ENCODE measurements at regions not wholly inside any gene's neighbourhood (a gene's known extent, or its start where the extent isn't known, plus 50 kb on each side); places are given as distances from the start of the nearest gene placed in this dataset.

DNA sequence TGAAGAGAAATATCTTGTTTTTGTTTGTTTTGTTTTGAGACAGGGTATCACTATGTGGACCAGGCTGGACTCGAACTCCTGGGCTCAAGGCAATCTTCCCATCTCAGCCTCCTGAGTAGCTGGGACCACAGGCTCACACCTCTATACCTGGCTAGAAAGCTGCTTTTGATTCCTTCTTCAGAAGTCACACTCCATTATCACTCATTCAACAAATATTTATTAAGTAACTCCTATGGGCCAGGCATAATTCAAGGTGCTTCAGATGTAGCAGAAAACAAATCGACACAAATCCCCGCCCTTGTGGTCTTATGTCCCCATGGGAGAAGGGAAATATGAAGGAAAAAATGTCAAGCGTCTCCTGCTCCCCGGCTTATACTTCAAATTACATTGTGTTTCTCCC, 72.6 kb upstream of the DHX15 start:
- no peaks in the 10 kb centered on the region for H3K79me2 ChIP-seq (ENCODE audit: insufficient read depth, low read depth)
- TF ChIP-seq, protein P1, sequence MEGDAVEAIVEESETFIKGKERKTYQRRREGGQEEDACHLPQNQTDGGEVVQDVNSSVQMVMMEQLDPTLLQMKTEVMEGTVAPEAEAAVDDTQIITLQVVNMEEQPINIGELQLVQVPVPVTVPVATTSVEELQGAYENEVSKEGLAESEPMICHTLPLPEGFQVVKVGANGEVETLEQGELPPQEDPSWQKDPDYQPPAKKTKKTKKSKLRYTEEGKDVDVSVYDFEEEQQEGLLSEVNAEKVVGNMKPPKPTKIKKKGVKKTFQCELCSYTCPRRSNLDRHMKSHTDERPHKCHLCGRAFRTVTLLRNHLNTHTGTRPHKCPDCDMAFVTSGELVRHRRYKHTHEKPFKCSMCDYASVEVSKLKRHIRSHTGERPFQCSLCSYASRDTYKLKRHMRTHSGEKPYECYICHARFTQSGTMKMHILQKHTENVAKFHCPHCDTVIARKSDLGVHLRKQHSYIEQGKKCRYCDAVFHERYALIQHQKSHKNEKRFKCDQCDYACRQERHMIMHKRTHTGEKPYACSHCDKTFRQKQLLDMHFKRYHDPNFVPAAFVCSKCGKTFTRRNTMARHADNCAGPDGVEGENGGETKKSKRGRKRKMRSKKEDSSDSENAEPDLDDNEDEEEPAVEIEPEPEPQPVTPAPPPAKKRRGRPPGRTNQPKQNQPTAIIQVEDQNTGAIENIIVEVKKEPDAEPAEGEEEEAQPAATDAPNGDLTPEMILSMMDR (conservative IDR thresholded peaks at IDR 0.05; ENCODE audit: low read depth, low read length), result no peak
- H4K20me1 ChIP-seq (ENCODE audit: insufficient read depth), result no peaks in the 10 kb centered on the region
- peaks cover 26% of the 10 kb centered on the region for H3K4me1 ChIP-seq (ENCODE audit: low read depth, poor library complexity, severe bottlenecking)
- no peaks in the 10 kb centered on the region for H3K27me3 ChIP-seq (ENCODE audit: insufficient read depth, low read depth)
- H3K27ac ChIP-seq, result no peak overlapping the region
- H3K9ac ChIP-seq, result no peak overlapping the region
- no peaks in the 10 kb centered on the region for H3K36me3 ChIP-seq (ENCODE audit: insufficient read depth)
- H2AFZ ChIP-seq (ENCODE audit: low read depth), result no peak overlapping the region
- H3K4me3 ChIP-seq (IDR thresholded peaks at IDR 0.05; ENCODE audit: insufficient read depth, low read depth, low read length), result no peak overlapping the region
- no peak overlapping the region for H3K4me2 ChIP-seq

DNA sequence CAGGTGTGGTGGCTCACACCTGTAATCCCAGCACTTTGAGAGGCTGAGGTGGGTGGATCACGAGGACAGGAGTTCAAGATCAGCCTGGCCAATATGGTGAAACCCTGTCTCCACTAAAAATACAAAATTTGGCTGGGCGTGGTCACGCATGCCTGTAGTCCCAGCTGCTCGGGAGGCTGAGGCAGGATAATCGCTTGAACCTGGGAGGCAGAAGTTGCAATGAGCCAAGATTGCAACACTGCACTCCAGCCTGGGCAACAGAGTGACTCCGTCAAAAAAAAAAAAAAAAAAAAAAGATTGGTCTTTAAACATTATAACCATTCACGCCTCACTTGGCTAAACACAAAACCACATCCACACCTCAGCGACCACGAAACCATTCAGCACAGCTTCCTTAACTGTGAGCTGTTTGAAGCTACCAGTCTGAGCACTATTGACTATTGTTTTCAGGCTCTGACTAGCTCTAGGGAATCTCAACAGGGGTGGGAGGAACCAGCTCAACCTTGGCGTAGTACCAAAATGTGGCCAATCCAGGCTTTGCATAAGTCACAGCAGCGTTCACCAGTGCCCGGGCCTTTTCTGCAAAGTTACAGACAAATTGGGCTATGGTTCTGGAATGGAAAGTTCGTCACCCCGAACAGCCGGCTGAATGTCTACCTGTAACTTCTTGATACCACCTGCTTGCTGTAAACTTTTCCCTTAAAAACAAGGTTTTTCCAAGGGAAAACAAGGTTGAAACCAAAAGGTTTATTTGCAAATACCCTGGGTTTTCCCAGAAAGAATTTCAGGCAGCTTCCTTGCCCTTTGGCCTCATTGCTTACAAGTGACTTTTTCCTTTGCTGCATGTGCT, 73.6 kb upstream of the DHX15 start:
- Histone ChIP-seq H2AFZ (ENCODE audit: low read depth) (peak overlapping the region; percentile 55; the same call in 1 of the 2 replicates), H3K79me2 (ENCODE audit: insufficient read depth, low read depth) (no peaks in the 10 kb centered on the region), H3K27ac (no peak overlapping the region), H4K20me1 (ENCODE audit: insufficient read depth) (no peaks in the 10 kb centered on the region), H3K4me2 (peak overlapping the region; percentile 42), H3K36me3 (ENCODE audit: insufficient read depth) (no peaks in the 10 kb centered on the region), H3K27me3 (ENCODE audit: insufficient read depth, low read depth) (no peaks in the 10 kb centered on the region), H3K9ac (no peak overlapping the region; the same call in 1 of the 2 replicates), H3K4me1 (ENCODE audit: low read depth, poor library complexity, severe bottlenecking) (peaks cover 26% of the 10 kb centered on the region), H3K4me3 (IDR thresholded peaks at IDR 0.05; ENCODE audit: insufficient read depth, low read depth, low read length) (no peak overlapping the region)
- TF ChIP-seq, protein P1 (conservative IDR thresholded peaks at IDR 0.05; ENCODE audit: low read depth, low read length), result no peak

DNA sequence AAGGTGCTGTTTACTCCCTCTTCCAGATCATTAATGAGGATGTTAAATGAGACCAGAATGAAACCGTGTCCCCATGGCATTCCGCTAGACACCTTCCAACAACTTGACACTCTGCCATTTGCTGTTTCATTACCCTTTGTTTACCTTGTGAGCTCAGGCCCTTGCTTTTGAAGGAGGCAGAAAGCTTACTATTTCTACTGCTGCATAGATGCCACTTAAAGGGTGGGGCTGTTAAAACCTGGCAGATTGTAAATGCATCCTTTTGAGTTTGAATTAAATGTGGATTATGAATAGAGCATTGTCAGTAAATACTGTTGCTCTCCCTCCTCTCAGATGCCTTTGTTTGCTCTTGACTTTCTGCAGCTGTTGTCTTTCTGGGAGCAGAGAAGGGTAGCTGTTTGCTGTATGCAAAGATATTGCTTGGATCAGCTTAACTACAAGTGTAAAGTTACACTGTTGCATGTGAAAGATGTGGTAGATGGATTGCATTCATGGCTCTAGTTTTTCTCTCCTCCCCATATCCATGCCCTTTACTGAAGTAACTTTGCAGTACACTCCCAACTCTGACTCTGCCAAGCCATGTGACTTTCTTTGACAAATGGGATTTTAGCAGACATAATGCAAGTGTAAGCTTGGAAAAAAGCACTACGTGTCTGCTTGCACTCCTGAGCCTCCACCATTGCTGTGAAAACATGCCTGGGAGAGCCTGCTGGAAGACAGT, 75.0 kb upstream of the DHX15 start:
- no peak overlapping the region for H3K4me3 ChIP-seq (IDR thresholded peaks at IDR 0.05; ENCODE audit: insufficient read depth, low read depth, low read length)
- no peak overlapping the region; the same call in 1 of the 2 replicates for H3K4me2 ChIP-seq
- no peaks in the 10 kb centered on the region for H4K20me1 ChIP-seq (ENCODE audit: insufficient read depth)
- no peak overlapping the region for H2AFZ ChIP-seq (ENCODE audit: low read depth)
- H3K79me2 ChIP-seq (ENCODE audit: insufficient read depth, low read depth), result no peaks in the 10 kb centered on the region
- no peaks in the 10 kb centered on the region for H3K27me3 ChIP-seq (ENCODE audit: insufficient read depth, low read depth)
- no peaks in the 10 kb centered on the region for H3K36me3 ChIP-seq (ENCODE audit: insufficient read depth)
- H3K27ac ChIP-seq, result no peak overlapping the region; the same call in 1 of the 2 replicates
- peaks cover 26% of the 10 kb centered on the region for H3K4me1 ChIP-seq (ENCODE audit: low read depth, poor library complexity, severe bottlenecking)
- no peak overlapping the region for H3K9ac ChIP-seq
- TF ChIP-seq, protein P1 (conservative IDR thresholded peaks at IDR 0.05; ENCODE audit: low read depth, low read length), result no peak

DNA sequence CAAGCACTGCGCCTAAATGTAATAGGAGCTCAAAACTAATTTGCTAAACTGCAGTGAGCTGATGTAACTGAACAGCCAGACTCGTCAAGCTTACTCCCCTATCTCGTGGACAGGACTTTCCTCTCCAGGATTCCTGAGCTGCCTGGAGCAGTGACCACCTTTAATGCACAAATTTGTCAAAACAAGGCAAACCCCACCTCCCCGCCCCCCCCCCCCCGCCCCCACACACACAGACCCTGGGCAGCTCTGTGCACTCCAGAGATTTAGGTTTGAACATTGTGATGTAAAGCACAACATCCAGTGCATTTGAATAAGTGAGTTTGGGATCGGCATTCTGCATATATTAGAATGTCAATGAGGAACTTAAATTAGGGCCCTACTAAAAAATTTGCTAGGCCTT, 77.7 kb upstream of the DHX15 start:
- Histone ChIP-seq H3K4me3 (IDR thresholded peaks at IDR 0.05; ENCODE audit: insufficient read depth, low read depth, low read length) (no peak overlapping the region), H3K4me1 (ENCODE audit: low read depth, poor library complexity, severe bottlenecking) (peaks cover 26% of the 10 kb centered on the region), H3K27ac (no peak overlapping the region), H3K9ac (no peak overlapping the region), H3K36me3 (ENCODE audit: insufficient read depth) (no peaks in the 10 kb centered on the region), H3K79me2 (ENCODE audit: insufficient read depth, low read depth) (no peaks in the 10 kb centered on the region), H3K4me2 (no peak overlapping the region), H4K20me1 (ENCODE audit: insufficient read depth) (no peaks in the 10 kb centered on the region), H2AFZ (ENCODE audit: low read depth) (no peak overlapping the region), H3K27me3 (ENCODE audit: insufficient read depth, low read depth) (no peaks in the 10 kb centered on the region)
- TF ChIP-seq, protein P1 (conservative IDR thresholded peaks at IDR 0.05; ENCODE audit: low read depth, low read length), result no peak

All from KMS-11 (cell line).